NCI-H446 (cell line): ENCODE measurements at regions not wholly inside any gene's neighbourhood (a gene's known extent, or its start where the extent isn't known, plus 50 kb on each side); places are given as distances from the start of the nearest gene placed in this dataset.

Experiments
- DNase-seq, 2 experiments: peaks; one replicate each; lab custom pipeline; 2025; lab: John Stamatoyannopoulos, UW

DNA sequence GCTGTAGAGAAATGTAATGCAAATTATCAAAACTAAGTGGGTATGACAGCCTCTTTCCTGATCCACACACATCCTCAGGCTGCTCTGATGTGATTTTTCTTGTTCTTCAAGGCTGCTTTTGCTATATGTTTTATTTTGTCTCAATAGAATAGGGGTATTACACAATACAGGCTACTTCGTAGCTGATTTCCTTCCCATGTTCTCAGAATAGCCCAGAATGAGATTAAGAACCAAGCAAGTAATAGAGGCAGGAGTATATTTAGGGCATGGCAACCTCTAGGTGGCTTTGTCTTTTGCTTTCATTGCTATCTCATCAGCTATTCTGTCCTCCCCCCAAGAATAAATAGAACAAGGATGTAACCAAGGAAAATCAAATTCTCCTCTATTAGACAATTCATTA, 241.8 kb downstream of the ALDH8A1 start:
- DNase-seq, result no peak

DNA sequence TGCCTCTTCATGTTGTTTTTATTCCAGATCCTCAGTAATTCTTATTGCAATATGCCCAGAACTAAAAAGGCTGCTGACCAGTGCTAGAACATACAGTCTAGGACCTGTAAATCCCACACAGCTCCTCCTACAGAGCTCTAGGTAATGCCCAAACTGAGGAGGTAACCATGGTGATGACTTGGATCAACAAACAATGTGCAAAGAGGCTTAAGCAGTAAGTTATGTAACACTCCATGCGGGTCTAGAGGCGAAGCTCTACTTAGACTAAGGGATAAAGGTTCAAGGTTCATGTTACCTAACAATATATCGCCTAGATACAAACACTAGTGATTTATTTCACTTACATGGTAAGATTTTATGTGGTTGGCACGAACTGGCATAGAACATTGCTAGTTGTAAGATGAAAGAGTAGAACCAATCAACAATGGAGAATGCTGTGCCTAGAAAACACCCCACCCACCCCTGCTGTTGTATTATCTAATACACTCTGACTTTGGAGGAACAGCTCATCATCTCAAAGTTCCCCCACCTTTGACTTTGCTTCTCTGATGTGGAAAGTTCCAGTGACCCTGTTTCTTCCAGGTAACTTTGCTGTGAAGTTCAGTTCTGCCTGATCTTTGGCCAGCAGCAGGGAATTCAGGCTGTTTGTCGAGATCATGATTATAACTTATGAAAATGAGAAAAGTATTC, 242.4 kb downstream of the ALDH8A1 start:
- no peak for DNase-seq

DNA sequence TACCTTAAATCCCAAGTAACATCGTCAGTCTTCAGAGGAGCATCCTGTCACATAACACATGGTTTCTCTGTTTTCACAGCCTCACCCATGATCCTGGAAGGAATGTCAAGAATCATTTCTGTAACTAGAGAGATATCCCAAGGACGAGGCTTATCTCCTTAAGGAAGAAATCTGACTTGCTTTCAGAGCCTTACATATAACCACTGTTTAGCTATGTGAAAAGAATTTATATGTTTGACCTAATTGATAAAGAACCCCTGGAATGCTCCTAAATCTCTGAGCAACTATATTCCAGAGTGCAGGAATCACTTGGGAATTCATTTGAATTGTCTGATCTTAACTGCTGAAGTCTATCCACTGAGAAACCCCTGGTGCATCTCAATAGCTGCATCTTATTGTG, 243.1 kb downstream of the ALDH8A1 start:
- DNase-seq, result no peak

DNA sequence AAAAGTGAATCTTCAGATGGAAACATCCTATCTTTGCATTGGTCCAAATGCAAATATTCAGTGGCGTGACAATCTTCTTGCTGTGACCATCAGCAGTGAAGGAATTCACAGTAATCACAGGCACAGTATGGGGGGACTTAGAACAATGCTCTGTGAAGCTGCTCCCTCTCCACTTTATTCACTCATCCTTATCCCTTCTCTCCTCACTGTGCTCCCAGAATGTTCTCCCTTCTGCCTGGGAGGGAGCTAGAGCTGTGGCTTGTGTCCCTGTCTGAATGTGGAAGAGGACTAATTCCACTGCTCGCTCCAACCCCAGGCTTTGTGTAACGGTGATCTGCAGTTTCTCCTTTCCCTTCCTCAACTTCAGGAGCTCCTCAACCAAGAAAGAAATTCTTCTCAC, 243.7 kb downstream of the ALDH8A1 start:
- DNase-seq, result no peak

DNA sequence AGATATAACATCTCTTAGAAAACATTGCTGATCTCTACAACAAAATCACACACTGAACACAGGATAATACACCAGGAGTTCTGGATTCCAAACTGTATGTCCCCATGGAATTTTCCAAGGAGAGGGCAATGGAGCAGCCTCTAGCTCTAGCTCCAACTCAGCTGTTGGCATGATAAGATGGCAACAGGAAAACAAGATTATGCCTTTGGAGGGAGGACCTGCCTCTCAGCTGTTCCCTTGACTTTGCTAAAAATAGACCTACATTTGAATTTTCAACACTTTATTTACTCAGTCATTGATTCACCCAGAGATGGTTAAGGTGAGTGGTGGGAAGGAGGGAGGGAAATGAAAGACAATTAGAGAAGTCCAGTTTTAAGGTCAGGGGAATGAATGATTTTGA, 246.7 kb downstream of the ALDH8A1 start:
- no peak for DNase-seq

DNA sequence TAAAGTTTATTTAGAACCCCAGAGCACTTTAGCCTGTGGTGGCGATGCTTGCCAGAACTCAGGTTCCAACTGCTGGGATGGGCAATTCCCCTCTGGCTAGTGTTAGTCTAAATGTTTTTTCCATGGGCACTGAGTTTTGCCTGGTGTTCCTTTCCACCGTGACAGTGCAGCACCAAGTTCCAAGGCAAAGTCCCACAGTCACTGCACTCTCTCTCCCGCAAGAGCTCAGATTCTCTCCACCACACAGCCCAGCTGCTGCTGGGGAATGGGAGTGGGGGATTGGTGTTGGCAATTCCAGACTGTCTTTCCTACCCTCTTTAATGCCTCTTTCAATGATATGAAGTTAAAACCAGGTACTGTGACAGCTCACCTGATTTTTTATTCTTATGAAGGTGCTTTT, 247.6 kb downstream of the ALDH8A1 start:
- DNase-seq, result no peak

DNA sequence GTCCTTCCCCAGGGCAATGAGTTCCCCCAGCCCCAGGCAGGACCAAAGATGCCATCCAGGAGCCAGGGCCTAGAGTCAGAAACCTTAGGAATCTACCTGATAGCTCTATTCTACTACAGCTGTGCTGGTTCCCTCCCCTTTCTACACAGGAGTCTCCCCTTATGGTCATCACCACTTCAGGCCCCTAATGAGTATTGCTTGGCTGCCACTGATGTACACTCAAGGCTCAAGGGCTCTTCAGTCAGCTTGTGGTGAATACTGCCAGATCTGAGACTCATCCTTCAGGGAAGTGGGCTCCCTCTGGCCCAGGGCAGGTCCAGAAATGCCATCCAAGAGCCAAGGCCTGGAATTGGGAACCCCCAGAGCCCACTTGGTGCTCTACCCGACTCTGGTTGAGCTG, 248.6 kb downstream of the ALDH8A1 start:
- DNase-seq, result no peak

DNA sequence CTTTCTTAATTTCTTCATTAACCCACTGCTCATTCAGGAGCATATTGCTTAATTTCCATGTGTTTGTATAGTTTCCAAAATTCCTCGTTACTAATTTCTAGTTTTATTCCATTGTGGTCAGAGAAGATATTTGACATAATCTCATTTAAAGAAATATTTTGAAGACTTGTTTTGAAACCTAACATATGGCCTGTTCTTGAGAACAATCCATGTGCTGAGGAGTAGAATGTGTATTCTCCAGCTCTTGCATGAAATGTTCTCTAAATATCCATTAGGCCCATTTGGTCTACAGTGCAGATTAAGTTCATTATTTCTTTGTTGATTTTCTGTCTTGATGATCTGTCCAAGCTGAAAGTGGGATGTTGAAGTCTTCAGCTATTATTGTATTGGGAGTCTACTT, 251.7 kb downstream of the ALDH8A1 start:
- DNase-seq, result no peak

DNA sequence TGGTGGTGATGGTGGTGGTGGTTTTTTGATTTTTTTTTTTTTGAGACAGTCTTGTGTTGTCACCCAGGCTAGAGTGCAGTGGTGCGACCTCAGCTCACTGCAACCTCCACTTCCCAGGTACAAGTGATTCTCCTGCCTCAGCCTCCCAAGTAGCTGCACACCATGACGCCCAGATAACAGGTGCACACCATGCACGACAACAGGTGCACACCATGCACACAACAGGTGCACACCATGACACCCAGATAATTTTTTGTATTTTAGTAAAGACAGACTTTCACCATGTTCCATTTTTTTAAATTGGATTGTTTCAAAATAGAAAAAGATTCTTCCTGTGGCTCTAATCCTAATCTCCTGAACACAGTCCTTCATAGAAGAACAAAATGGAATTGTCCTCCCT, 257.9 kb downstream of the ALDH8A1 start:
- no peak for DNase-seq

DNA sequence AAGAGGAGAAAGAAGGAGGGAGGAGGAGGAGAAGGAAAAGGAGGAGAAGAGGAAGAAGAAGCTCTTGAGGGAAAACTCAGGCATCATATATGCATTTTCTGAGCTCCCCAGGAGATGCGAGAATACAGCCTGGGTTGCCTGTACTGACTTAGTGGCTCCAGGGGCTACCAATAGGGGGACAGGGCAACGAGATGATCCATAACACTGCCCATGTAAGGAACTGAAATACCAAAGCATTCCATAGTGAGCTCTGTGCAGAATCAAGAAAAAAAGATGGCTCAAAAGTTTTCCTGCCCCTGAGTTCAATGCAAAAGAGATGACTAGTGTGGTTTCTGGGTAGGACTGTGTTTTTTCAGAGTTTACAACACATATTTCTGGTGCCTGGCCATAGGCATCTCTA, 258.7 kb downstream of the ALDH8A1 start:
- no peak for DNase-seq

DNA sequence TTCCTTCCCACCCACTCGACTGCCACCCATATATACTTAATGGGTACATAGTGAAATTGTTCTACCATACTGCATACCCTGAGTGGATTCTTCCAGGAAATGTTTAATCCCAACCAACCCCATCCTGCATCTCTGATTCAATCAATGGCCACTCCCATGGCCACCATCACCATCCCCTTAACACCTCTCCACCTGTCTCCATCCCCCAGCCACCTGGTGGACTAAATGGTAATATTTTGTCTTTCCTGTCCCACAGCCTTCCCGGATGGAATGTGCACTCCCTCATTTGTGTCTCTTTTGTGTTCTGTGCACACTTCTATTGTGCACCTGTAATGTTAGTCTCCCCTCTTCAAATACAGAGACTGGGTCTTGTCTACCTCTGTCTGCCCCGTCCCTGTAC, 259.9 kb downstream of the ALDH8A1 start:
- DNase-seq, result no peak

DNA sequence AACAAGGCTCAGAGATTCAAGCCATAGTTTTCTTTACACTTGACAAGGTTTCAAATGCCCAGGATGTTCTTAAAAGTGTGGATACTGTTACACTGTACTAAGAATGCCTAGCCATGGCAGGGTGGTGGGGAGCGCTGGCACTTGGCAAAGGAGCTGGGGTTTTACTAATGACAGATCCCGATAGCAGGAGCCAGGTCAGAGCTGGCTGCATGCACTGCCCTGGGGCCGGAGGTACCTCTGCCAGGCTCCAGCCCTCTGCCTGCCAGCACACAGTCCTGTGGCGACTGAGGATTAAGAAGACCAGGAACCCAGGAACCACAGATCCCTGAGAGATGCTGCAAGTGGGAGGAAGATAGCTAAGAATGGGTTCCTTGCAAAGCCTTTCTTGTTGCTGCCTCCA, 260.3 kb downstream of the ALDH8A1 start:
- peak in 1 of 2 experiments; percentile 6 for DNase-seq

DNA sequence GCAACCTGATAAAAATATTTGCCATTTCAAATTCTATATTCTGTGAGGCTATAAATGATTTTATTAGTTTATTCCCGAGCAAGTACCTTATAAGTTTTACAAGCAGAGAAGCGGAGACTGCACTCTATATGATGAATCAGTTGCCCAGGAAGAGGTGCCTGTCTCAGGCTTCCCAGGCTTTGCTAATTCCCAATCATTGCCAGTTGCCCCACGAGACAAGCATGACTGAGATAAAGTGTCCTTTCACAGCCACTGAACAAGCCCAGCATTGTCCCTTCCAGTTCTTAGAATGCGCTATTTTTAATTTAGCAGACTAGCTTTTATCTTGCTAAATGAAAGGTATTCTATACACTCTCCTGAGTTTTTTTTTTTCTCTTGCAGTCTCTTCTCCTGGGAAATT, 260.7 kb downstream of the ALDH8A1 start:
- DNase-seq, result no peak

DNA sequence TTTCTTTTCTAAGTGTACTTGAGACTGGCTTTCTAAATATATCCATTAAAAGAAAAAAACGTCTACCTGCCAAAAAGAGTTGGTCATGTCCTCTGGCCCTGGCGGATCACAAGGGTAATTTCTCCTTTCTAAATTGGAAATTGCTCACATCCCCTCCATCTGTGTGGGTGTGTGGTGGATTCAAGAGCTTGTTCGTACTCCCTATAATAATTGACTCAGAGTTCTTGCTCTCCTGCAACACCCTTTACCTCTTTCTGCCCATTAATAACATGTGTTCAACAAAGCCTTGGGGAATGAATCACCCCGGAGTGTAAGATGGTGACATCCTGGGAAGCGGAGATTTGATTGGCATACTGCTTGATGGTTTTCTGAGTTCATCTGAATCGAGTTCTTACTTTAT, 263.8 kb downstream of the ALDH8A1 start:
- peak in 1 of 2 experiments; percentile 30 for DNase-seq

DNA sequence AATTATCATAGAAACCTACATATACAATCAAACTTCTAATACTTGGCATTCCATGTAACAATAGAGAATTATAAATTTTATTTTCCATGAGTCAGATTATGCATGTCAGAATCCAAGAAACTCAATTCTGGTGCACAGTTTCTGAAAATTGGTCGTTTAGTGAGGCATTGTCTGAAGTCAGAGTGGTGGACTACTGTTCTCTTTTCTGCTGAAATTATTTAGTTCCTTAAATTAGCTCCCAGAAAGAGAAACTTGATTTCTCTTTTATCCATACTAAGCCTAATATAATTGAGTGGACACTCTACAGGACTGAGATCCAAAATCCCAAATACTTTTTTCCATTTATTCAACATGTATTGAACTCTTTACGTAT, 265.5 kb downstream of the ALDH8A1 start:
- no peak for DNase-seq

DNA sequence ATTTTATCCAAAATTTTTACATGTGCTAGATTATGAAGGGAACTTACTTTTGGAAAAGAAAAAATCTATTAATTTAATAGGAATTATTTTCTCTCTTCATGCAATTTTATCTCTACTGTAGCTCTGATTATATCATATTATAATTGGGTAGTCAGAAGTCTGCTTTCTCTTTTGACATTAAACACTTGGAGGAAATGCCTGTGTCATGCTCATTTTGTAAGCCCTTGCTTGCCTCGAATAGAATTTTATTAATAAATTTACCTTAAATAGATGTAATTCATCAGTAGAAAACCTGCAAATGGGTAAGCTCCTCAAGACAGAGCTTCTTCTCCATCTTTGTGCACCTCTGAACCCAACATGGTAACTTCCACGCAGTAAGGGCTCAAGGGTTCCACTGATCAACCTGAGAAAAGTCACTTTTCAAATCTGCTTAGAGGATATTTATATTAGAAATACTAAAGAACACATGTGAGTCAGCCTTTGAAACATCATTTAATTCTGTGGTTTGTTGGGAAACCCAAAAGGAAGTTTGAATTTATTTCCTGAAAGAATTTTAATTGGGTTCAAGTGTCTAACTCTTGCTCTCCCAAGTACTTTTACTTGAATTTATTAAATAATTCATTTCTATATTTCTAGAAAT, 266.0 kb downstream of the ALDH8A1 start:
- no peak for DNase-seq

DNA sequence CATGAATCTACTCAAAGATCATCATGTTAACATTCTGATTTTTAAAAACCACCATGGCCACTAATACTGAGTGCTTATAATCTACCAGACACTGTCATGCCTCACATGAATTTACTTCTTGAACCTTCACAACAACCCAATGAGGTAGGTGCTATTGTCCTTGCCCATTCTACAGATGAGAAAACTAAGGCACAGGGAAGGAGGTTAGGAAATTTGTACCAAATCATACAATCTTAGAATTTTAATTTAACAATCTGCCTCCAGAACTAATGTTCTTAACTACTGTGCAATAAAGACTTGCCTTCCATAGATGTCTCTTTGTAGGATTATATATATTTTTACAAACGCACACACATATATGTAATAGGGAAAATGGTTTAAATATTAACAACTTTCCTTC, 269.5 kb downstream of the ALDH8A1 start:
- DNase-seq, result no peak

DNA sequence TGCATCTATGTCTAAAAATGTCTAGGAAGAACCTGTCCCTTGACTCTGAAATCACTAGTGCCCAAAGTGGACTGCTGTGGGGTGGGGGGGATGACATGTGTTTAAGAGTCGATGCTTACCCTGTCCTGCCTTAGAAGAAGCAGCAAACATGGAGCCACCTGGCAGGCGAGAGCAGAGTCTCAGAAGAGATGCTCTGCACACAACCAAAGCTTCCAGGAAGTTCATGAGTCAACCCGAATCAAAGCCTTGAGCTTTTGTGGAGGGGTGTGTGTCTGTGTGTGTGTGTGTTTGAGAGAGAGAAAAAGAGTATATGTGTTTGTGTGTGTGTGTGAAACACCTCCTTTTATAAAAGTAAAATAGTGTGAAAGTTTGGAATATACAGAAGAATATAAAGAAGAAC, 269.9 kb downstream of the ALDH8A1 start:
- DNase-seq, result no peak

DNA sequence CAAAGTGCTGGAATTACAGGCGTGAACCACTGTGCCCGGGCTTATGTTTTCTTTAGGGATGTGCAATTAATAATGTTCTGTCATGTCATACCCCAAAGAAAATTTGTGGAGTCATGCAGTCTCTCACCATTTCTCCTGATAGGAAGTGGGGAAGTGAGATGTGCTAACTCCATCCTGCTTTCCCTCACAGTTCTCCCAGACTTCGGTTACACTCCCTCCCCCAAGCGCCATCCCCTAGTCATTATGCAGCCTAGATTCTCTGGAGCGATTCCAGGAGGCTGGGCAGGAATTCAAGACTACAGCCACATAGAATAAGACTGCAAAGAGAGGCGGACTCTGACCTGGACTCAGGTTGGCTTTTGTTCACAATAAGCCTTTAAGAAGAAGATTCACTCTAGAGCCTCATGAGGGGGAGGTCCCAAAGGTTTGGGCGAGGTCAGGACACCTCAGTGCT, 271.4 kb downstream of the ALDH8A1 start:
- peak; percentile 74 to 88 for DNase-seq

DNA sequence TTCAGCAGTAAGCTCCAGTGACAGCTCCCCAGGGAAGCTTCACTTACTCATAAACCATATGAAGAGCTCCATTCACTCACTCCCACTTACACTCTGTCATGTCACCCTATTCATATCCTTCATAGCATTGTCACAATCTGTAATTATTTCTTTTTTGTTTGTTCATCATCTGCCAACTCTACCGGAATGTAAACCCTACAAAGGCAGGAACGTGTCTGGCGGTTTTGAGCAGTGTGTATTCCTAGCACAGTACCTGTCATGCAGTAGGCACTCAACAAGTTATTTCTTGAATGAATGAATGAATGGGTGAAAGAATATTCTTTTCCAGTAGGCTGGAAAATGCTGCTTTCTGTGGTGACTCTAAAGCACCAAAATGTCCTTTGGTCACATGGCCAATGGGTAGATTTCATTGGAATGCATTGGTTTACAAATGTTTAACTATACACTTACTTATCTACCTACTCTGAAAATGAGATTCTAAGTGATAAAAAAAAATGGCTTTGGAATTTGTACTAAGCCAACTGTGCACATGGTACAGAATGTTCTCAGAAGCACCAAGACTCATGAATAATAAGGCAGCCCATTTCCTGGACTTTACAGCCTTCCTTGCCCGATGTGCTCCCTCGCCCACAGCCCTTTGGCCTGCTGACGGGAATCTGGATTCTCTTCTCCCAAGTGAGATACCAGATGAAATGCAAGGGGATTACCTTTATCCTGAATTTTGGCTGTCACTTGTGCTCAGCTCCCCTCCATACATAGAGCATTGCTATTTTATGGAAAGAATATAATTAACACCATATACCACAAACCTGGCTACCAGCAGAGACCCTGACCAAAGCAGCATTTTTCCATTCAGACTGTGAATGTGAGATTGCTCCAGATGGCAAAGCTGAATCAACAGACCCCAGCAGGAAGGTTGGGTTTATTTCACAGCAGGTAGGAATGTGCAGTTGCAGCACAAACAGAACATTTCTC, 273.3 kb downstream of the ALDH8A1 start:
- DNase-seq, result peak in 1 of 2 experiments; percentile 43

DNA sequence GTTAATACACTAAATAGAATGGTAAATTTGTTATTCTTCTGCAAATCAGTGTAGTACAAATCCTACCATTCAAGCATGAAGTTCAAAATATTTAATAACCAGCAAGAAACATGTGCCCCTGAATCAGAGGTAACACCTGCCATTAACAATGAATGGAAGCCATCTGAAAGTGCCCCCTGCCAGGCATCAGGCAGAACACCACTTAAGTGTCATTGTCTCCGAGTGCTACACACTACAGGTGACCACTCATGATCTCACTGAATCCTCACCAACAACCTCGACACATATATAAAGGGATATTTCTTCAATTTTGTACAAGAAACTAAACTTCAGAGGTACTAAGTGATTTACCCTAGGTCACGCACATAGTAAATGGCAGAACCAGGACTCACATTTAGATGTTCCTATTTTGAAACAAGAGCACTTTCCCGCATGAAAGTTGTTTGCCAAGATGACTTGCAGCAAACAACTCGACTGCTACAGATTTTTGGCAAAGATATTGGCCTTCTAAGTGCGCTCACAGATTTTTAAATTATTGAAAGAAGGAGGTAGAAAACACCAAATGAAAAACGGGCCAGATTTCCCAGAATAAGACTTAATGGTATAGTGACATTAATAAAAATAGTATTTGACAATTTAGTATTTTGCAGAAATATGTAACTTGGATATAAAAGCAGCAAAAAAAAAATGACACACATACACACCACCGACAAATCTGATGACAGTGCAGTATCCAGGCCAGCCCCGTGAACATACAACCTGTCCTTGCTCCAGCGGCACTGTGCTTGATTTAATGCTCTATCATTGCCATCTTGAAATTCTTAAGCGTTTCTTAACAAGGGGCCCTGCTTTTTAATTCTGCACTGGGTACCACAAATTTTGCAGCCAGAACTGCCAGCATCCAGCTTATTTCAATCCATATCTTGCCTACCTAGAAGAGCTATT, 274.5 kb downstream of the ALDH8A1 start:
- peak in 1 of 2 experiments; percentile 28 for DNase-seq

DNA sequence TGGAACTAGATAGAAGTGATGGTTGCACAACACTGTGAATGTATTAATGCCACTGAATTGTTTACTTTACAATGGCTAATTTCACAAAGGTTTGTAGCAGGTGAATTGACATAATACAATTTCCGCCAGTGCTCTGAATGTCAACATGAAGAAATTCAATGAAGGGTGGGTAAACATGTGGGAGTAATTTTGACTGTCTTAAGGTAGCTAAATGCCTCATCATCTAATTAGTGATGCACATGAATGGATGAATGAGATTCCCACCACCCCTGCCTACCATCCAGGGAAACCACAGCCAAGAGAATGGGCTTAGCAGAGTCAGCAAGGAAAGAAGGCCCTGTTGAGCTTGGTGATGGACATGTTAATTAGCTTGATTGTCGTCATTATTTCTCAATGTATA, 275.3 kb downstream of the ALDH8A1 start:
- no peak for DNase-seq
